ENCODE measurements at regions not wholly inside any gene's neighbourhood (a gene's known extent, or its start where the extent isn't known, plus 50 kb on each side); places are given as distances from the start of the nearest gene placed in this dataset.

GRCh38 chr18:1840878-1841277 is 730.4 kb downstream of the METTL4 start:
- H3K9ac ChIP-seq (ENCODE audit: low read depth in 1 of 2, low read length in 2 of 2): no peak overlapping the region
- no peaks in the 10 kb centered on the region for H3K9me3 ChIP-seq (ENCODE audit: control insufficient read depth in 4 of 4, low read length in 3 of 4)
- no peaks in the 10 kb centered on the region for H3K4me1 ChIP-seq (ENCODE audit: control insufficient read depth in 4 of 4, insufficient read depth in 4 of 4, low read length in 3 of 4)
- 79% methylated on average over 5 of the region's 5 CpGs for WGBS
- H3K4me3 ChIP-seq (ENCODE audit: low read depth in 1 of 3, low read length in 3 of 3): no peak overlapping the region
- no peak overlapping the region for H3K27ac ChIP-seq (ENCODE audit: low read depth in 1 of 2, low read length in 2 of 2)
- DNase-seq (ENCODE audit: low spot score): no peak
- H3K27me3 ChIP-seq (ENCODE audit: control insufficient read depth in 4 of 4, insufficient read depth in 4 of 4, low read length in 3 of 4): no peaks in the 10 kb centered on the region
- TF ChIP-seq MAX (IDR thresholded peaks at IDR 0.05): no peak
- TF ChIP-seq CTCF (IDR thresholded peaks at IDR 0.05; ENCODE audit: low read depth, low read length, missing input control): no peak
- TF ChIP-seq GABPA (IDR thresholded peaks at IDR 0.05 in 1 of 2, conservative IDR thresholded peaks at IDR 0.05 in 1 of 2): no peak
- no peak for TF ChIP-seq JUND (IDR thresholded peaks at IDR 0.05)
- no peak for TF ChIP-seq NR2F2 (IDR thresholded peaks at IDR 0.05)
- TF ChIP-seq REST (IDR thresholded peaks at IDR 0.05): no peak
- TF ChIP-seq RXRA (IDR thresholded peaks at IDR 0.05): no peak
- TF ChIP-seq FOXA1 (IDR thresholded peaks at IDR 0.05): no peak
- TF ChIP-seq FOXA2 (IDR thresholded peaks at IDR 0.05): no peak
- TF ChIP-seq SP1 (IDR thresholded peaks at IDR 0.05): no peak
- no peak for TF ChIP-seq HNF4A (conservative IDR thresholded peaks at IDR 0.05)
- TF ChIP-seq YY1 (IDR thresholded peaks at IDR 0.05): no peak
- no peak for TF ChIP-seq HNF4G (IDR thresholded peaks at IDR 0.05)
- H3K36me3 ChIP-seq (ENCODE audit: control insufficient read depth in 4 of 4, insufficient read depth in 3 of 4, low read depth in 1 of 4, low read length in 3 of 4): no peaks in the 10 kb centered on the region

- no peak overlapping the region for H3K27ac ChIP-seq (ENCODE audit: low read depth in 1 of 2, low read length in 2 of 2)
- H3K4me1 ChIP-seq (ENCODE audit: control insufficient read depth in 4 of 4, insufficient read depth in 4 of 4, low read length in 3 of 4): no peaks in the 10 kb centered on the region
- 70% methylated on average over 3 of the region's 3 CpGs for WGBS
- H3K36me3 ChIP-seq (ENCODE audit: control insufficient read depth in 4 of 4, insufficient read depth in 3 of 4, low read depth in 1 of 4, low read length in 3 of 4): no peaks in the 10 kb centered on the region
- no peak overlapping the region for H3K4me3 ChIP-seq (ENCODE audit: low read depth in 1 of 3, low read length in 3 of 3)
- no peak for TF ChIP-seq NR2F2 (IDR thresholded peaks at IDR 0.05)
- TF ChIP-seq HNF4G (IDR thresholded peaks at IDR 0.05): no peak
- DNase-seq (ENCODE audit: low spot score): no peak
- peaks cover 0 to 2% (median 0%) of the 10 kb centered on the region in 4 donors for H3K9me3 ChIP-seq (ENCODE audit: control insufficient read depth in 4 of 4, low read length in 3 of 4)
- no peak overlapping the region for H3K9ac ChIP-seq (ENCODE audit: low read depth in 1 of 2, low read length in 2 of 2)
- no peaks in the 10 kb centered on the region for H3K27me3 ChIP-seq (ENCODE audit: control insufficient read depth in 4 of 4, insufficient read depth in 4 of 4, low read length in 3 of 4)
These were observed 724.7 kb downstream of the METTL4 start for GRCh38 chr18:1846640-1847039.

GRCh38 chr18:1848716-1849115 is 722.6 kb downstream of the METTL4 start:
- H3K9me3 ChIP-seq (ENCODE audit: control insufficient read depth in 4 of 4, low read length in 3 of 4): peaks cover 0 to 2% (median 0%) of the 10 kb centered on the region in 4 donors
- DNase-seq (ENCODE audit: low spot score): no peak
- 79% methylated on average over 1 of the region's 1 CpG for WGBS

More at GRCh38 chr18:1848716-1849115, 722.6 kb downstream of the METTL4 start:
- H3K9ac ChIP-seq (ENCODE audit: low read depth in 1 of 2, low read length in 2 of 2): no peak overlapping the region
- TF ChIP-seq RAD21 (IDR thresholded peaks at IDR 0.05) (no peak), EGR1 (IDR thresholded peaks at IDR 0.05; ENCODE audit: low read depth in 2 of 2) (no peak), HNF4A (conservative IDR thresholded peaks at IDR 0.05) (no peak), REST (IDR thresholded peaks at IDR 0.05) (no peak), SP1 (IDR thresholded peaks at IDR 0.05) (no peak), RXRA (IDR thresholded peaks at IDR 0.05) (no peak), JUND (IDR thresholded peaks at IDR 0.05) (no peak), HNF4G (IDR thresholded peaks at IDR 0.05) (no peak), ATF3 (IDR thresholded peaks at IDR 0.05) (no peak), YY1 (IDR thresholded peaks at IDR 0.05) (no peak), FOXA1 (IDR thresholded peaks at IDR 0.05) (no peak), GABPA (IDR thresholded peaks at IDR 0.05 in 1 of 2, conservative IDR thresholded peaks at IDR 0.05 in 1 of 2) (no peak), TAF1 (conservative IDR thresholded peaks at IDR 0.05) (no peak), NR2F2 (IDR thresholded peaks at IDR 0.05) (no peak)
- no peak overlapping the region for H3K27ac ChIP-seq (ENCODE audit: low read depth in 1 of 2, low read length in 2 of 2)
- H3K4me1 ChIP-seq (ENCODE audit: control insufficient read depth in 4 of 4, insufficient read depth in 4 of 4, low read length in 3 of 4): no peaks in the 10 kb centered on the region
- no peaks in the 10 kb centered on the region for H3K36me3 ChIP-seq (ENCODE audit: control insufficient read depth in 4 of 4, insufficient read depth in 3 of 4, low read depth in 1 of 4, low read length in 3 of 4)
- H3K27me3 ChIP-seq (ENCODE audit: control insufficient read depth in 4 of 4, insufficient read depth in 4 of 4, low read length in 3 of 4): no peaks in the 10 kb centered on the region
- H3K4me3 ChIP-seq (ENCODE audit: low read depth in 1 of 3, low read length in 3 of 3): no peak overlapping the region
